ENCODE measurements at regions not wholly inside any gene's neighbourhood (a gene's known extent, or its start where the extent isn't known, plus 50 kb on each side); places are given as distances from the start of the nearest gene placed in this dataset.

DNA sequence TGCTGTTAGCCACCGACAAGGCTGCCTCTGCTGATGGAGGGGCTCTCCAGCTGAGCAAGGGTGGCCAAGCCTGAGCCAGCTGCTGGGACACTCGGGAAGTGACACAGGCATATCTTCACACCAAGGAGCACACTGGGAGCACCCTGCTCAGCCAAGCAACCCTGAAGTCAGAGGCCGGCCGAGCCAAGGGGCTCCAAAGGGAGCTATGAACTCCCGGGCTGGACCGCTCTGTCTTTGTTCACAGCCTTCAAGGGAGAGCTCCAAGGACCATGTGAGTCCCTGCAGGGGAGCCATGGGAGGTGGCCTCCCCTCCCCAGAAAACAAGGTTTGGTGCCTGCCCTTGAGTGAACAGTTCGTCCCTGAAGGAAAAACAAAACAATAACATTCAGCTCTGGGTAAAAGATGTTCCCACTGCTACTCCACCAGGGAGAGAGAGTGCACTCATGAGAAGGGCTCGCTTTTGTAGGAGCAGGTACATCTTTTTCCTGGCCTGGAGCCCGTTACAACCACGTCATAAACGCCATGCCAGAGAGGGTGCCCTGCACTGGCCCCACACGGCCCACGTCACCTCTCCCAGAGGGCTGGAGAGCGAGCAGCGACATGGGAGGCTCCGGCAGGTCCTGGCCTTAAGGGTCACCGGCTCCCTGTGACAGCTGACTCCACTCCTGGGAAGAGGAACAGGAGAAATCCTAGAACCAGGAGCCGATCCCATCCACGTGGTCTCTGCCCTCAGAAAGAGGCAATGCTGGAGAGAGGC is 56.3 kb upstream of the SLC25A33 start:
- H3K4me1 Mint-ChIP-seq = no peaks in the 10 kb centered on the region
- H3K9me3 Mint-ChIP-seq = no peaks in the 10 kb centered on the region
- CTCF ChIA-PET = interaction anchor here (1.1 to 1.7 kb wide), 3 partner anchors 13 to 216 kb away, joined by 3 read pairs; no protein-coding TSS in a partner anchor
- peaks cover 37% of the 10 kb centered on the region for H3K27me3 Mint-ChIP-seq
- H3K4me3 Mint-ChIP-seq = no peak overlapping the region
- DNase-seq = no peak
- no peaks in the 10 kb centered on the region for H3K36me3 Mint-ChIP-seq
- H3K27ac Mint-ChIP-seq = no peak overlapping the region

GRCh38 chr1:9486466-9487140 is 52.7 kb upstream of the SLC25A33 start:
- CTCF ChIA-PET = interaction anchor here (1.2 kb wide), 1 partner anchor 9 kb away, joined by 3 read pairs; no protein-coding TSS in a partner anchor
- Mint-ChIP-seq H3K36me3 (no peaks in the 10 kb centered on the region), H3K27me3 (peaks cover 42% of the 10 kb centered on the region), H3K4me3 (no peak overlapping the region), H3K27ac (no peak overlapping the region), H3K9me3 (no peaks in the 10 kb centered on the region), H3K4me1 (peaks cover 3% of the 10 kb centered on the region)
- no peak for DNase-seq

Measured in activated naive CD4-positive, alpha-beta T cell treated with anti-CD3 and anti-CD28 coated beads, Interleukin-2, amount 10 ng/mL, durations not matched to agents 7 days and 5 days (primary cell).